ENCODE measurements at regions not wholly inside any gene's neighbourhood (a gene's known extent, or its start where the extent isn't known, plus 50 kb on each side); places are given as distances from the start of the nearest gene placed in this dataset.

DNA sequence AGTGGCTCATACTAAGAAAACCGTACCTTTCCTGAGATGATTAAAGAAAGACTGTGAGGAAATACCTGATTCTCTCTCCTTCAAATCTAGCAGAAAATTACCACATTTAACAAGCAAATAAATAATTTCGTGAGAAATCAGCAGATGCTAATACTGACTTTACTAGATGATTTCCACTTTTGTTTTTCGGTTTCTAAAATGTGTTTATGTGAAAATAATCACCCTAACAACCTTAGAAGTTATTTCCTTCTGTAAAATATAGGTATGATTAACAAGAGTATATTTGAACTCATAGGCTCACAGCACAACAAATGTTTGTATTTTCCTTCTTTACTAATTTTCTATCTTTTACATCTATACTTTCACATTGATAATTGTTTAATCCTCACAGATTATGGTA is 594.1 kb upstream of the FAM98A start:
- H3K9me3 ChIP-seq (ENCODE audit: low read depth, low read length, poor library complexity, severe bottlenecking), result no peaks in the 10 kb centered on the region
- no peak for DNase-seq (ENCODE audit: low spot score)
- no peaks in the 10 kb centered on the region for H3K36me3 ChIP-seq (ENCODE audit: insufficient read depth, low read length, poor library complexity, severe bottlenecking)
- POLR2A ChIA-PET (ENCODE audit: low non-redundant PET), result no interaction called here
- no TSS peak for BruUV-seq (replicated peaks)
- CTCF ChIA-PET, result no interaction called here
- no peaks in the 10 kb centered on the region for H3K27me3 ChIP-seq (replicated peaks; ENCODE audit: insufficient read depth, low read depth, low read length, poor library complexity)
- H3K4me1 ChIP-seq (ENCODE audit: insufficient read depth, low read length, poor library complexity, severe bottlenecking), result no peaks in the 10 kb centered on the region
- intact Hi-C loops (cut with micrococcal nuclease; ENCODE audit: unreplicated experiment), result no loop called here
- H3K4me3 ChIP-seq (ENCODE audit: low read depth, low read length, poor library complexity, severe bottlenecking), result no peak overlapping the region
- no peak for TF ChIP-seq EZH2 (IDR thresholded peaks at IDR 0.05; ENCODE audit: borderline replicate concordance, low read depth, low read length, poor library complexity, severe bottlenecking)
- H3K27ac ChIP-seq (ENCODE audit: low read depth, low read length, poor library complexity, severe bottlenecking), result no peak overlapping the region

DNA sequence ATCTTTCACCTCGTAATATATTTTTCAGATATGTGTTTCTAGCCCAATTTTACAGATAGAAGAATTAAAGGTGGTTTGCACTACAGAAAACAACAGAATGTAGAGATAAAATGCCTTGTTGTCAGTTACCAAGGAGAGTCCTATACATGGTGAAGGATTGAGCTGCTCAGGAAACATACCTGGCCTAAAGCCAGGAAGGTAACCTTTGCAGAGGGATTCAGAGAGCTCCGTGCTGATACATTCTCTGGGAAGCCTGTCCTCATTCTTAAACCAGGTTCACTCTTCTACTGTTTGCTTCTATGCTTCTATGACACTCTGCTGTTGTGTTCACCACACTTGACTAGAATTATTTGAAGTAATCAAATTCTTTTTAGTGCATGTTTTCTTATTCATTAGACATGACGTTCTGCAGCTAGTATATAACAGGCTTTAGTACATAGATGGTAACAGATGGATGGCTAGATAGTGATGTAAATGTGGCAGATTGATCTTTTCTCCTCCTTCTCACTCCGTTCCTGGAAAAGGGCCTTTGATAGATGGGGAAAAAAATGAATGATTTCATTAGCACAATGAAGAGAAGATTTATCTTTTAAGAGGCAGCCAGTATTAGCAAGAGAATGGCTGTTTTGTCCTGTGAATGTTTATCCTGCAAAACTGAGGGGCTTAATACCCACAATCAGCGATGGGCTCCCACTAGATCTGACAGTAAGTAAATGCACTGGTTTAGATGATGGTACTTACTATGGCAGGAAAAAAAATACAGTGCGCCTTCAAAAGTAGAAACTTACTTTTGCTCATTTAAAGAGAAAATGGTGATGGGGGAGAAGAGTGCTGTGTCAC is 589.6 kb upstream of the FAM98A start:
- H3K36me3 ChIP-seq (ENCODE audit: insufficient read depth, low read length, poor library complexity, severe bottlenecking), result no peaks in the 10 kb centered on the region
- no peaks in the 10 kb centered on the region for H3K4me1 ChIP-seq (ENCODE audit: insufficient read depth, low read length, poor library complexity, severe bottlenecking)
- no peak for TF ChIP-seq CTCF (conservative IDR thresholded peaks at IDR 0.05; ENCODE audit: low read depth, low read length)
- TF ChIP-seq EZH2 (IDR thresholded peaks at IDR 0.05; ENCODE audit: borderline replicate concordance, low read depth, low read length, poor library complexity, severe bottlenecking), result no peak
- intact Hi-C loops (cut with micrococcal nuclease; ENCODE audit: unreplicated experiment), result no loop called here
- no peaks in the 10 kb centered on the region for H3K9me3 ChIP-seq (ENCODE audit: low read depth, low read length, poor library complexity, severe bottlenecking)
- no peak for DNase-seq (ENCODE audit: low spot score)
- no peak overlapping the region for H3K4me3 ChIP-seq (ENCODE audit: low read depth, low read length, poor library complexity, severe bottlenecking)
- no TSS peak for BruUV-seq (replicated peaks)
- no peaks in the 10 kb centered on the region for H3K27me3 ChIP-seq (replicated peaks; ENCODE audit: insufficient read depth, low read depth, low read length, poor library complexity)
- ChIA-PET POLR2A (ENCODE audit: low non-redundant PET) (no interaction called here), CTCF (no interaction called here)
- H3K27ac ChIP-seq (ENCODE audit: low read depth, low read length, poor library complexity, severe bottlenecking), result no peak overlapping the region

DNA sequence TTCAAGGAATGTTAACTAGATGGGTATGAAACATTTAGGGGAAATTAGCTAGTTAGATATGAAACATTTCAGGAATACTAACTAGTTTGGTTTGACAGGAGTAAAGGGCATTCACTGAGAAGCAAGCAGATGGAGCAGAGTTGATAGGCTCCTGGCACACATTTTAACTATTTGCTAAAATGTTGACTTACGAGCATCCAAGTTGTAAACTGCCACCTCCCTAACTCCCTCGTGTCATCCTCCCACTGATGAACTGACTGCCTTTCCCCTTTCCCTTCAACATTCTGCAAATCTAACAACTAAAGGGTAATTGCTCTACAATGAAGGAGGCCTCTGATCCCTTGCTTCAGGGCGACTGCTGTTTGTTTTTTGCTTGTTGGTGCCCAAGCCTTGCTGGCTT is 580.4 kb upstream of the FAM98A start:
- intact Hi-C loops (cut with micrococcal nuclease; ENCODE audit: unreplicated experiment), result no loop called here
- POLR2A ChIA-PET (ENCODE audit: low non-redundant PET), result no interaction called here

More for the DNA sequence above, 580.4 kb upstream of the FAM98A start:
- no peak overlapping the region for H3K4me3 ChIP-seq (ENCODE audit: low read depth, low read length, poor library complexity, severe bottlenecking)
- H3K4me1 ChIP-seq (ENCODE audit: insufficient read depth, low read length, poor library complexity, severe bottlenecking), result no peaks in the 10 kb centered on the region
- H3K27me3 ChIP-seq (replicated peaks; ENCODE audit: insufficient read depth, low read depth, low read length, poor library complexity), result no peaks in the 10 kb centered on the region
- H3K9me3 ChIP-seq (ENCODE audit: low read depth, low read length, poor library complexity, severe bottlenecking), result no peaks in the 10 kb centered on the region
- CTCF ChIA-PET, result no interaction called here
- no TSS peak for BruUV-seq (replicated peaks)
- TF ChIP-seq EZH2 (IDR thresholded peaks at IDR 0.05; ENCODE audit: borderline replicate concordance, low read depth, low read length, poor library complexity, severe bottlenecking) (no peak), CTCF (conservative IDR thresholded peaks at IDR 0.05; ENCODE audit: low read depth, low read length) (no peak)
- no peak overlapping the region for H3K27ac ChIP-seq (ENCODE audit: low read depth, low read length, poor library complexity, severe bottlenecking)
- H3K36me3 ChIP-seq (ENCODE audit: insufficient read depth, low read length, poor library complexity, severe bottlenecking), result no peaks in the 10 kb centered on the region
- DNase-seq (ENCODE audit: low spot score), result no peak
